GM12891 (cell line): ENCODE measurements at regions not wholly inside any gene's neighbourhood (a gene's known extent, or its start where the extent isn't known, plus 50 kb on each side); places are given as distances from the start of the nearest gene placed in this dataset.

ENCODE experiments used
- POLR2A ChIP-seq: IDR thresholded peaks from 2 replicates; pipeline ENCODE4 v1.6.1; 2011; ENCODE audit warnings: low read depth, low read length, control low read depth
- POLR2AphosphoS5 ChIP-seq: IDR thresholded peaks from 2 replicates; pipeline ENCODE4 v1.6.1; 2011; ENCODE audit warnings: low read depth, low read length, control low read depth
- SPI1 ChIP-seq: IDR thresholded peaks from 2 replicates; pipeline ENCODE4 v1.6.1; 2011; ENCODE audit warnings: low read depth, low read length, control low read depth
- TAF1 ChIP-seq: IDR thresholded peaks from 2 replicates; pipeline ENCODE4 v1.6.1; 2011; ENCODE audit warnings: low read depth, low read length, control low read depth

GRCh38 chr1:188557053-188557452 lies 1728.3 kb downstream of the PLA2G4A start:
- TF ChIP-seq POLR2AphosphoS5 = no peak
- no peak for TF ChIP-seq TAF1
- no peak for TF ChIP-seq POLR2A
- no peak for TF ChIP-seq SPI1
